Esophagus squamous epithelium (tissue), 4 donors: ENCODE measurements at regions not wholly inside any gene's neighbourhood (a gene's known extent, or its start where the extent isn't known, plus 50 kb on each side); places are given as distances from the start of the nearest gene placed in this dataset.

Experiments used
- CTCF ChIP-seq, 6 experiments: fragments of 450-650 bp in 4 of 6; fragments of 200-600 bp in 2 of 6; sonication (generic) in 2 of 6; IDR thresholded peaks; one replicate each; pipeline ENCODE4 v1.5.1; 2016 to 2019; ENCODE audit warnings: antibody characterized with exemption in 6 of 6, mild to moderate bottlenecking in 4 of 6, moderate library complexity in 4 of 6
- POLR2A ChIP-seq, 4 donors: fragments of 450-650 bp; IDR thresholded peaks; one replicate each; pipeline ENCODE4 v1.6.1; 2017; ENCODE audit warnings: antibody characterized with exemption in 4 of 4, mild to moderate bottlenecking in 4 of 4, moderate library complexity in 3 of 4

- TF ChIP-seq CTCF (IDR thresholded peaks at IDR 0.05), result no peak
- TF ChIP-seq POLR2A (IDR thresholded peaks at IDR 0.05), result no peak
Observed at GRCh38 chr2:117169036-117169765, 645.3 kb upstream of the DDX18 start.
